B cell (primary cell): ENCODE measurements at regions not wholly inside any gene's neighbourhood (a gene's known extent, or its start where the extent isn't known, plus 50 kb on each side); places are given as distances from the start of the nearest gene placed in this dataset.

ENCODE experiments used
- ATAC-seq: fragments of 200-7000 bp; cut with Tn5 transposase; one replicate; pipeline ENCODE4 v1.10.0; 2021; ENCODE audit warnings: low read depth, mild to moderate bottlenecking, moderate number of reproducible peaks, moderate library complexity
- CTCF ChIA-PET: fragments of 350-600 bp; sonication (Branson Sonifier 250); formaldehyde crosslinking; loops from one replicate; lab custom pipeline; 2021; ENCODE audit warnings: antibody characterized with exemption, inconsistent platforms; lab: Charles Lee
- POLR2A ChIA-PET: fragments of 350-600 bp; sonication (Branson Sonifier 250); formaldehyde crosslinking; loops from one replicate; lab custom pipeline; 2021; ENCODE audit warnings: antibody characterized with exemption; lab: Charles Lee
- DNase-seq: peaks from one replicate; pipeline ENCODE4 v3.0.0; 2013
- H2AFZ ChIP-seq: 2 replicates; pipeline ENCODE4 v1.6.1; 2012; ENCODE audit warnings: mild to moderate bottlenecking, low read depth, low read length; ENCODE audit not compliant: insufficient read depth, poor library complexity, severe bottlenecking
- H3K27ac ChIP-seq, 2 donors: 1 replicate in 1 of 2; 2 replicates in 1 of 2; pipeline ENCODE4 v1.5.1; 2012 to 2013; ENCODE audit warnings: low read length in 2 of 2, mild to moderate bottlenecking in 2 of 2, moderate library complexity in 1 of 2
- H3K27me3 ChIP-seq, 4 experiments: fragments of 200-600 bp in 1 of 4; sonication (generic) in 1 of 4; replicated peaks in 1 of 4; 1 replicate in 2 of 4; 2 replicates in 2 of 4; pipeline versions ENCODE4 v1.6.1 to v1.7.0; 2013 to 2016; ENCODE audit warnings: low read length in 3 of 4, mild to moderate bottlenecking in 2 of 4, mixed read lengths in 1 of 4, moderate library complexity in 1 of 4; ENCODE audit not compliant: insufficient read depth in 4 of 4, control insufficient read depth in 3 of 4; ENCODE audit errors: control extremely low read depth in 1 of 4
- H3K36me3 ChIP-seq, 2 experiments: replicated peaks in 1 of 2; 1 replicate in 1 of 2; 2 replicates in 1 of 2; pipeline versions ENCODE4 v1.6.1 to v1.7.1; 2013; ENCODE audit warnings: low read length in 1 of 2; ENCODE audit not compliant: insufficient read depth in 2 of 2, control insufficient read depth in 1 of 2; ENCODE audit errors: control extremely low read depth in 1 of 2, extremely low read depth in 1 of 2
- H3K4me1 ChIP-seq, 2 donors: fragments of 200-600 bp in 1 of 2; sonication (generic) in 1 of 2; 1 replicate in 1 of 2; 2 replicates in 1 of 2; pipeline versions ENCODE4 v1.5.1 to v1.6.1; 2013 to 2017; ENCODE audit warnings: low read length in 2 of 2; ENCODE audit not compliant: control insufficient read depth in 2 of 2, insufficient read depth in 2 of 2
- H3K4me2 ChIP-seq: replicated peaks from 2 replicates; pipeline ENCODE3; 2012; ENCODE audit warnings: mild to moderate bottlenecking, low read depth, low read length; ENCODE audit not compliant: poor library complexity, severe bottlenecking
- H3K4me3 ChIP-seq, 5 experiments: fragments of 200-600 bp in 1 of 5; sonication (generic) in 1 of 5; 1 replicate in 3 of 5; 2 replicates in 2 of 5; pipeline versions ENCODE4 v1.5.1 to v1.7.0; 2011 to 2016; ENCODE audit warnings: low read length in 4 of 5, mild to moderate bottlenecking in 4 of 5, low read depth in 2 of 5, control low read depth in 1 of 5, moderate library complexity in 1 of 5; ENCODE audit not compliant: insufficient read depth in 1 of 5; ENCODE audit errors: control extremely low read depth in 1 of 5, extremely low read depth in 1 of 5
- H3K79me2 ChIP-seq: fragments of 200-600 bp; sonication (generic); one replicate; pipeline ENCODE4 v1.6.0; 2016; ENCODE audit warnings: low read length; ENCODE audit not compliant: control insufficient read depth, insufficient read depth
- H3K9ac ChIP-seq: fragments of 200-600 bp; sonication (generic); 2 replicates; pipeline ENCODE4 v1.6.1; 2017; ENCODE audit warnings: mild to moderate bottlenecking, low read length, moderate library complexity
- H3K9me3 ChIP-seq, 3 donors: one replicate each; pipeline versions ENCODE4 v1.6.1 to v1.7.1; 2013; ENCODE audit warnings: low read length in 2 of 3; ENCODE audit not compliant: control insufficient read depth in 2 of 3, insufficient read depth in 1 of 3; ENCODE audit errors: control extremely low read depth in 1 of 3
- H4K20me1 ChIP-seq: 2 replicates; pipeline ENCODE4 v1.6.0; 2012; ENCODE audit warnings: mild to moderate bottlenecking, low read length; ENCODE audit not compliant: insufficient read depth, control insufficient read depth, poor library complexity, severe bottlenecking
- H3K27ac Mint-ChIP-seq: one replicate; pipeline ENCODE4 v1.8.0; 2021; ENCODE audit warnings: mixed read lengths
- H3K27me3 Mint-ChIP-seq: one replicate; pipeline ENCODE4 v1.8.0; 2021; ENCODE audit warnings: mixed read lengths
- H3K4me1 Mint-ChIP-seq: one replicate; pipeline ENCODE4 v1.8.0; 2021; ENCODE audit warnings: mixed read lengths
- H3K4me3 Mint-ChIP-seq: one replicate; pipeline ENCODE4 v1.8.0; 2021; ENCODE audit warnings: mixed read lengths
- H3K9me3 Mint-ChIP-seq: one replicate; pipeline ENCODE4 v1.8.0; 2022; ENCODE audit warnings: mixed read lengths; ENCODE audit not compliant: insufficient read depth
- EZH2 ChIP-seq: IDR thresholded peaks from 2 replicates; pipeline ENCODE4 v1.6.1; 2012; ENCODE audit warnings: borderline replicate concordance, low read depth, mild to moderate bottlenecking, moderate library complexity, low read length; ENCODE audit not compliant: insufficient read depth, poor library complexity, severe bottlenecking
- WGBS: methylation state at CpG from one replicate; pipeline ENCODE4 v1.1.5; 2013; ENCODE audit warnings: missing lambda C conversion rate; ENCODE audit not compliant: insufficient coverage; 5-methylcytosine and 5-hydroxymethylcytosine counted together
- intact Hi-C: fragments of 100-400 bp; cut with micrococcal nuclease; formaldehyde crosslinking; loops from one replicate; pipeline ENCODE4 v1.10.0; 2022
- TF ChIP-seq, protein P1 (sequence below): fragments of 200-600 bp; IDR thresholded peaks from one replicate; pipeline ENCODE4 v1.8.0; 2022; ENCODE audit warnings: antibody characterized with exemption, mild to moderate bottlenecking

GRCh38 chr4:115865736-115866135, 752.3 kb upstream of the NDST4 start:
- no peaks in the 10 kb centered on the region for H3K27me3 Mint-ChIP-seq
- no peak overlapping the region for H3K4me3 Mint-ChIP-seq
- H3K4me1 Mint-ChIP-seq: no peaks in the 10 kb centered on the region
- Histone ChIP-seq H3K27ac (no peak overlapping the region), H3K4me2 (no peak overlapping the region), H4K20me1 (no peaks in the 10 kb centered on the region), H3K36me3 (no peaks in the 10 kb centered on the region), H2AFZ (no peak overlapping the region), H3K4me1 (no peaks in the 10 kb centered on the region), H3K27me3 (no peaks in the 10 kb centered on the region), H3K4me3 (no peak overlapping the region), H3K79me2 (no peaks in the 10 kb centered on the region), H3K9me3 (no peaks in the 10 kb centered on the region), H3K9ac (no peak overlapping the region)
- intact Hi-C loops: no loop called here
- DNase-seq: no peak
- ChIA-PET CTCF (interaction anchor here (0.6 kb wide), 1 partner anchor 9 kb away, joined by 3 read pairs; no protein-coding TSS in a partner anchor), POLR2A (no interaction called here)
- H3K9me3 Mint-ChIP-seq: peaks cover 3% of the 10 kb centered on the region
- ATAC-seq: no peak
- TF ChIP-seq EZH2: no peak
- TF ChIP-seq, protein P1, sequence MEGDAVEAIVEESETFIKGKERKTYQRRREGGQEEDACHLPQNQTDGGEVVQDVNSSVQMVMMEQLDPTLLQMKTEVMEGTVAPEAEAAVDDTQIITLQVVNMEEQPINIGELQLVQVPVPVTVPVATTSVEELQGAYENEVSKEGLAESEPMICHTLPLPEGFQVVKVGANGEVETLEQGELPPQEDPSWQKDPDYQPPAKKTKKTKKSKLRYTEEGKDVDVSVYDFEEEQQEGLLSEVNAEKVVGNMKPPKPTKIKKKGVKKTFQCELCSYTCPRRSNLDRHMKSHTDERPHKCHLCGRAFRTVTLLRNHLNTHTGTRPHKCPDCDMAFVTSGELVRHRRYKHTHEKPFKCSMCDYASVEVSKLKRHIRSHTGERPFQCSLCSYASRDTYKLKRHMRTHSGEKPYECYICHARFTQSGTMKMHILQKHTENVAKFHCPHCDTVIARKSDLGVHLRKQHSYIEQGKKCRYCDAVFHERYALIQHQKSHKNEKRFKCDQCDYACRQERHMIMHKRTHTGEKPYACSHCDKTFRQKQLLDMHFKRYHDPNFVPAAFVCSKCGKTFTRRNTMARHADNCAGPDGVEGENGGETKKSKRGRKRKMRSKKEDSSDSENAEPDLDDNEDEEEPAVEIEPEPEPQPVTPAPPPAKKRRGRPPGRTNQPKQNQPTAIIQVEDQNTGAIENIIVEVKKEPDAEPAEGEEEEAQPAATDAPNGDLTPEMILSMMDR: no peak
- H3K27ac Mint-ChIP-seq: no peak overlapping the region
- no CpG with 5 or more reads among the region's 2 CpGs for WGBS

DNA sequence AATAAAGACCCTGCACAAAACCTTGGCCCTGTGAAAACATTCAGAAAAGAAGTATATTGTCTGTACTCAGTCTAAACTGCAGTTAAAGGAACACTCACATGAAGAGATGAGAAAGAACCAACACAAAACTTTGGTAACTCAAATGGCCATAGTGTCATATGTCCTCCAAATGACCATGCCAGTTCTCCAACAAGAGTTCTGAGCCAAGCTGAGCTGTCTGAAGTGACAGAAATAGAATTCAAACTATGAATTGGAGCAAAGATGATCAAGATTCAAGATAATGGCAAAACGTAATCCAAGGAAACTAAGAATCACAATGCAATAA, 739.3 kb upstream of the NDST4 start:
- Histone ChIP-seq H3K36me3 (no peaks in the 10 kb centered on the region), H3K79me2 (no peaks in the 10 kb centered on the region), H3K4me3 (no peak overlapping the region), H4K20me1 (no peaks in the 10 kb centered on the region), H3K27me3 (no peaks in the 10 kb centered on the region), H3K9ac (no peak overlapping the region), H2AFZ (no peak overlapping the region), H3K4me1 (no peaks in the 10 kb centered on the region), H3K4me2 (no peak overlapping the region), H3K9me3 (no peaks in the 10 kb centered on the region), H3K27ac (no peak overlapping the region)
- DNase-seq (no peak), ATAC-seq (no peak)
- POLR2A ChIA-PET: no interaction called here
- no peak overlapping the region for H3K4me3 Mint-ChIP-seq
- no CpG with 5 or more reads among the region's 1 CpG for WGBS
- no peaks in the 10 kb centered on the region for H3K4me1 Mint-ChIP-seq
- H3K27ac Mint-ChIP-seq: no peak overlapping the region
- H3K27me3 Mint-ChIP-seq: no peaks in the 10 kb centered on the region
- H3K9me3 Mint-ChIP-seq: no peaks in the 10 kb centered on the region
- TF ChIP-seq, protein P1: no peak
- no peak for TF ChIP-seq EZH2
- intact Hi-C loops: no loop called here
- CTCF ChIA-PET: no interaction called here
